ENCODE measurements at regions not wholly inside any gene's neighbourhood (a gene's known extent, or its start where the extent isn't known, plus 50 kb on each side); places are given as distances from the start of the nearest gene placed in this dataset.

DNA sequence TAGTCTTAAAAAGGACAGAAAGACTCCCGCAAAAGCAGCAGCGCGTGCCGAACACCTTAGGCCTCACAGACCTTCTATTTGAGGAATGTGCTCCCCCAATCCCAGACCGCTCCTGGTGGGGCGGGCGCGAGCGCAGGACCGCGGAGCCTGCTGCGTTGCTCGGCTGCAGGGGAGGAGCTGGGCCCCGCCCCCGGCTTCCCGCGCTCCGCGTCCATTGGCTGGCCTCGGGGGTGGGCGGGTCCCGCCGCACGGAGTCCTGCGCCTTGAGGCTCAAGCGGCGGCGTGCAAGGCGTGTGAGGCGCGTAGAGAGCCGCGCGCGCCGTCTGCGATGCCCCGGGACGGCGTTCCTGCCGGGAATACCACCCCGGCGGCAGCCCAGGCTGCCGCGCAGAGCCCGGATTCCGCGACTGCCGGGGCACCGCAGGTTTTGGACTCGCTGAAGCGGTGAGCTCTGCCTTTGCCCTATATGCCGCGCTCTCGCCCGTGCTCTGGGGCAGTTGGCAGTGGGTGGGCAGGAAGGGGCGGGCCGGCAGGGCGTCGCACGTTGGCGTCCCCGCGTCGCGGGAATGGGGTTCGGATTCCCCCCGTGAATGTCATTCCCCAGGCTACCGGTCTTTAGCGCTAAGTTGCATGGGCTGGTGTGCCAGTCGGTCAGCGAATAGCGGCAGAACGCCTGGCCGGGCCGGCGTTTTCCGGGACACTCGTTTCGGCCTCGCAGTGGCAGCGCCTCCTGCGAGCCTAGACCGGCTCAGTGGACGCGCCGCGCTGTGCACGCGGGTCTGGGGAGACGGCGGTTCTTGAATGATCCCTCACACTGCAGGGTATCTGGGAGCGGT, 49.6 kb upstream of the PAIP2B start (continued):
- TF ChIP-seq, protein P1, sequence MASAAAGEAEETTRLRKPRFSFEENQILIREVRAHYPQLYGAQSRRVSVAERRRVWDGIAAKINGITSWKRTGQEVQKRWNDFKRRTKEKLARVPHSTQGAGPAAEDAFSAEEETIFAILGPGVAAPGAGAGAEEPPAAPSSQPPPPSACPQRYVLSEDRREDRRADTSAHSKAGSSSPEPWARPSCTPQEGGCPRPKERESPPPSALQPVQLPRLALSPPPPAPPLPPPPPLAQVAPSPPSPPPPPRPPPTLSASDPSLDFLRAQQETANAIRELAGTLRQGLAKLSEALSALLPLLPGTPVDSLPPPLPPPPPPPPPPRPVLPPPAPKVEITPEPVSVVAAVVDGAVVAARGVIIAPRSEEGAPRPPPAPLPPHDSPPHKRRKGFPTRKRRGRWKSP (CRISPR knock-in tag; IDR thresholded peaks at IDR 0.05): peak; percentile 90
- TF ChIP-seq, protein P2, sequence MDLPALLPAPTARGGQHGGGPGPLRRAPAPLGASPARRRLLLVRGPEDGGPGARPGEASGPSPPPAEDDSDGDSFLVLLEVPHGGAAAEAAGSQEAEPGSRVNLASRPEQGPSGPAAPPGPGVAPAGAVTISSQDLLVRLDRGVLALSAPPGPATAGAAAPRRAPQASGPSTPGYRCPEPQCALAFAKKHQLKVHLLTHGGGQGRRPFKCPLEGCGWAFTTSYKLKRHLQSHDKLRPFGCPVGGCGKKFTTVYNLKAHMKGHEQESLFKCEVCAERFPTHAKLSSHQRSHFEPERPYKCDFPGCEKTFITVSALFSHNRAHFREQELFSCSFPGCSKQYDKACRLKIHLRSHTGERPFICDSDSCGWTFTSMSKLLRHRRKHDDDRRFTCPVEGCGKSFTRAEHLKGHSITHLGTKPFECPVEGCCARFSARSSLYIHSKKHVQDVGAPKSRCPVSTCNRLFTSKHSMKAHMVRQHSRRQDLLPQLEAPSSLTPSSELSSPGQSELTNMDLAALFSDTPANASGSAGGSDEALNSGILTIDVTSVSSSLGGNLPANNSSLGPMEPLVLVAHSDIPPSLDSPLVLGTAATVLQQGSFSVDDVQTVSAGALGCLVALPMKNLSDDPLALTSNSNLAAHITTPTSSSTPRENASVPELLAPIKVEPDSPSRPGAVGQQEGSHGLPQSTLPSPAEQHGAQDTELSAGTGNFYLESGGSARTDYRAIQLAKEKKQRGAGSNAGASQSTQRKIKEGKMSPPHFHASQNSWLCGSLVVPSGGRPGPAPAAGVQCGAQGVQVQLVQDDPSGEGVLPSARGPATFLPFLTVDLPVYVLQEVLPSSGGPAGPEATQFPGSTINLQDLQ (CRISPR knock-in tag; IDR thresholded peaks at IDR 0.05): peak; percentile 83
- TF ChIP-seq ZNF564 (CRISPR knock-in tag; IDR thresholded peaks at IDR 0.05): peak; percentile 90
- no peak for TF ChIP-seq HMG20A (CRISPR knock-in tag; IDR thresholded peaks at IDR 0.05; ENCODE audit: borderline replicate concordance)
- TF ChIP-seq ZNF878 (CRISPR knock-in tag; IDR thresholded peaks at IDR 0.05): peak; percentile 89; the same call in 1 of the 2 replicates
- peak; percentile 85 for TF ChIP-seq KLF6 (CRISPR knock-in tag; IDR thresholded peaks at IDR 0.05)
- TF ChIP-seq MIER2 (CRISPR knock-in tag; IDR thresholded peaks at IDR 0.05): no peak
- TF ChIP-seq ZFP37 (CRISPR knock-in tag; IDR thresholded peaks at IDR 0.05; ENCODE audit: borderline replicate concordance): peak; percentile 50; the same call in 1 of the 2 replicates
- TF ChIP-seq ATM (IDR thresholded peaks at IDR 0.05; ENCODE audit: borderline replicate concordance): no peak
- TF ChIP-seq, protein P3, sequence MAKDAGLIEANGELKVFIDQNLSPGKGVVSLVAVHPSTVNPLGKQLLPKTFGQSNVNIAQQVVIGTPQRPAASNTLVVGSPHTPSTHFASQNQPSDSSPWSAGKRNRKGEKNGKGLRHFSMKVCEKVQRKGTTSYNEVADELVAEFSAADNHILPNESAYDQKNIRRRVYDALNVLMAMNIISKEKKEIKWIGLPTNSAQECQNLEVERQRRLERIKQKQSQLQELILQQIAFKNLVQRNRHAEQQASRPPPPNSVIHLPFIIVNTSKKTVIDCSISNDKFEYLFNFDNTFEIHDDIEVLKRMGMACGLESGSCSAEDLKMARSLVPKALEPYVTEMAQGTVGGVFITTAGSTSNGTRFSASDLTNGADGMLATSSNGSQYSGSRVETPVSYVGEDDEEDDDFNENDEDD (CRISPR knock-in tag; IDR thresholded peaks at IDR 0.05; ENCODE audit: borderline replicate concordance): peak; percentile 98
- TF ChIP-seq KDM1A (CRISPR knock-in tag; IDR thresholded peaks at IDR 0.05): no peak
- peak; percentile 94 for TF ChIP-seq SATB2 (CRISPR knock-in tag; IDR thresholded peaks at IDR 0.05)
- no peak for TF ChIP-seq ZNF644 (CRISPR knock-in tag; IDR thresholded peaks at IDR 0.05; ENCODE audit: low read depth)
- TF ChIP-seq ZNF136 (CRISPR knock-in tag; IDR thresholded peaks at IDR 0.05; ENCODE audit: low read depth): 0 out of 2 replicates have a peak, but pooled peaks have one; percentile 42
- 0 out of 2 replicates have a peak, but pooled peaks have one; percentile 59 for TF ChIP-seq ZNF891 (CRISPR knock-in tag; IDR thresholded peaks at IDR 0.05)
- no peak for TF ChIP-seq ZKSCAN1 (IDR thresholded peaks at IDR 0.05; ENCODE audit: low read length)
- TF ChIP-seq NCOR1 (IDR thresholded peaks at IDR 0.05; ENCODE audit: borderline replicate concordance, low read length): no peak
- TF ChIP-seq, protein P4, sequence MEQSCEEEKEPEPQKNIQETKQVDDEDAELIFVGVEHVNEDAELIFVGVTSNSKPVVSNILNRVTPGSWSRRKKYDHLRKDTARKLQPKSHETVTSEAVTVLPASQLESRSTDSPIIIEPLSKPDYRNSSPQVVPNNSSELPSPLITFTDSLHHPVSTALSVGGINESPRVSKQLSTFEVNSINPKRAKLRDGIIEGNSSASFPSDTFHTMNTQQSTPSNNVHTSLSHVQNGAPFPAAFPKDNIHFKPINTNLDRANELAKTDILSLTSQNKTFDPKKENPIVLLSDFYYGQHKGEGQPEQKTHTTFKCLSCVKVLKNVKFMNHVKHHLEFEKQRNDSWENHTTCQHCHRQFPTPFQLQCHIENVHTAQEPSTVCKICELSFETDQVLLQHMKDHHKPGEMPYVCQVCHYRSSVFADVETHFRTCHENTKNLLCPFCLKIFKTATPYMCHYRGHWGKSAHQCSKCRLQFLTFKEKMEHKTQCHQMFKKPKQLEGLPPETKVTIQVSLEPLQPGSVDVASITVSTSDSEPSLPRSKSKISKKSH (CRISPR knock-in tag; IDR thresholded peaks at IDR 0.05; ENCODE audit: borderline replicate concordance): peak; percentile 78
- peak in 1 of 2 experiments; percentile 77; a peak in 1 of 4 replicates for TF ChIP-seq KLF16 (CRISPR knock-in tag; IDR thresholded peaks at IDR 0.05)
- peak; percentile 70; the same call in 1 of the 2 replicates for TF ChIP-seq KDM2A (CRISPR knock-in tag; IDR thresholded peaks at IDR 0.05; ENCODE audit: borderline replicate concordance, low read depth)
- TF ChIP-seq, protein P5, sequence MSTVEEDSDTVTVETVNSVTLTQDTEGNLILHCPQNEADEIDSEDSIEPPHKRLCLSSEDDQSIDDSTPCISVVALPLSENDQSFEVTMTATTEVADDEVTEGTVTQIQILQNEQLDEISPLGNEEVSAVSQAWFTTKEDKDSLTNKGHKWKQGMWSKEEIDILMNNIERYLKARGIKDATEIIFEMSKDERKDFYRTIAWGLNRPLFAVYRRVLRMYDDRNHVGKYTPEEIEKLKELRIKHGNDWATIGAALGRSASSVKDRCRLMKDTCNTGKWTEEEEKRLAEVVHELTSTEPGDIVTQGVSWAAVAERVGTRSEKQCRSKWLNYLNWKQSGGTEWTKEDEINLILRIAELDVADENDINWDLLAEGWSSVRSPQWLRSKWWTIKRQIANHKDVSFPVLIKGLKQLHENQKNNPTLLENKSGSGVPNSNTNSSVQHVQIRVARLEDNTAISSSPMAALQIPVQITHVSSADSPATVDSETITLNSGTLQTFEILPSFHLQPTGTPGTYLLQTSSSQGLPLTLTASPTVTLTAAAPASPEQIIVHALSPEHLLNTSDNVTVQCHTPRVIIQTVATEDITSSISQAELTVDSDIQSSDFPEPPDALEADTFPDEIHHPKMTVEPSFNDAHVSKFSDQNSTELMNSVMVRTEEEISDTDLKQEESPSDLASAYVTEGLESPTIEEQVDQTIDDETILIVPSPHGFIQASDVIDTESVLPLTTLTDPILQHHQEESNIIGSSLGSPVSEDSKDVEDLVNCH (CRISPR knock-in tag; IDR thresholded peaks at IDR 0.05): no peak; the same call in 1 of the 2 replicates

Measured in HepG2 (cell line).